ENCODE measurements at regions not wholly inside any gene's neighbourhood (a gene's known extent, or its start where the extent isn't known, plus 50 kb on each side); places are given as distances from the start of the nearest gene placed in this dataset.
A peak's percentile ranks its signal among the peaks of the same experiment; 100 is the strongest.

GRCh38 chr1:162944974-162945674 is 84.1 kb upstream of the CCDC190 start:
- DNase-seq, result peak; percentile 64
- H3K27me3 ChIP-seq, result no peaks in the 10 kb centered on the region
- TF ChIP-seq CTCF (IDR thresholded peaks at IDR 0.05; ENCODE audit: low read depth, low read length), result no peak
- H3K4me1 ChIP-seq, result peaks cover 45% of the 10 kb centered on the region
- H3K9me3 ChIP-seq, result no peaks in the 10 kb centered on the region
- H3K4me3 ChIP-seq (ENCODE audit: low read depth, low read length), result peak overlapping the region; percentile 24
- no peaks in the 10 kb centered on the region for H3K36me3 ChIP-seq

GRCh38 chr1:162943622-162944021 is 82.6 kb upstream of the CCDC190 start:
- Histone ChIP-seq H3K36me3 (no peaks in the 10 kb centered on the region), H3K27me3 (no peaks in the 10 kb centered on the region), H3K9me3 (no peaks in the 10 kb centered on the region), H3K4me3 (ENCODE audit: low read depth, low read length) (no peak overlapping the region), H3K4me1 (peaks cover 50% of the 10 kb centered on the region)
- TF ChIP-seq CTCF (IDR thresholded peaks at IDR 0.05; ENCODE audit: low read depth, low read length), result no peak
- DNase-seq, result no peak

GRCh38 chr1:162942916-162943559 is 82.1 kb upstream of the CCDC190 start:
- no peaks in the 10 kb centered on the region for H3K9me3 ChIP-seq
- DNase-seq, result no peak
- no peaks in the 10 kb centered on the region for H3K36me3 ChIP-seq
- no peak overlapping the region for H3K4me3 ChIP-seq (ENCODE audit: low read depth, low read length)
- no peaks in the 10 kb centered on the region for H3K27me3 ChIP-seq
- TF ChIP-seq CTCF (IDR thresholded peaks at IDR 0.05; ENCODE audit: low read depth, low read length), result no peak
- H3K4me1 ChIP-seq, result peaks cover 50% of the 10 kb centered on the region

GRCh38 chr1:162941024-162941423 is 80.0 kb upstream of the CCDC190 start:
- TF ChIP-seq CTCF (IDR thresholded peaks at IDR 0.05; ENCODE audit: low read depth, low read length), result no peak
- Histone ChIP-seq H3K4me1 (peaks cover 37% of the 10 kb centered on the region), H3K36me3 (no peaks in the 10 kb centered on the region), H3K27me3 (no peaks in the 10 kb centered on the region), H3K4me3 (ENCODE audit: low read depth, low read length) (no peak overlapping the region), H3K9me3 (no peaks in the 10 kb centered on the region)
- no peak for DNase-seq

- Histone ChIP-seq H3K4me1 (peaks cover 30% of the 10 kb centered on the region), H3K27me3 (no peaks in the 10 kb centered on the region), H3K36me3 (no peaks in the 10 kb centered on the region), H3K4me3 (ENCODE audit: low read depth, low read length) (no peak overlapping the region), H3K9me3 (no peaks in the 10 kb centered on the region)
- peak; percentile 48 for TF ChIP-seq CTCF (IDR thresholded peaks at IDR 0.05; ENCODE audit: low read depth, low read length)
- peak; percentile 14 for DNase-seq
These were observed 78.1 kb upstream of the CCDC190 start for GRCh38 chr1:162939035-162939434.

GRCh38 chr1:162937716-162938395 is 76.9 kb upstream of the CCDC190 start:
- Histone ChIP-seq H3K4me3 (ENCODE audit: low read depth, low read length) (no peak overlapping the region), H3K9me3 (no peaks in the 10 kb centered on the region), H3K36me3 (no peaks in the 10 kb centered on the region), H3K27me3 (no peaks in the 10 kb centered on the region), H3K4me1 (peaks cover 22% of the 10 kb centered on the region)
- TF ChIP-seq CTCF (IDR thresholded peaks at IDR 0.05; ENCODE audit: low read depth, low read length), result no peak
- DNase-seq, result no peak
